NB4 (cell line): ENCODE measurements at regions not wholly inside any gene's neighbourhood (a gene's known extent, or its start where the extent isn't known, plus 50 kb on each side); places are given as distances from the start of the nearest gene placed in this dataset.

Source experiments
- MYC ChIP-seq: IDR thresholded peaks from 2 replicates; pipeline ENCODE4 v1.6.1; 2011; ENCODE audit warnings: low read depth, low read length
- POLR2A ChIP-seq: IDR thresholded peaks from 2 replicates; pipeline ENCODE4 v1.6.1; 2011; ENCODE audit warnings: mild to moderate bottlenecking; ENCODE audit not compliant: insufficient read length; ENCODE audit errors: extremely low read depth
- TF ChIP-seq, protein P1 (sequence below): IDR thresholded peaks from one replicate; pipeline ENCODE4 v1.5.1; 2012; ENCODE audit warnings: low read depth, low read length

DNA sequence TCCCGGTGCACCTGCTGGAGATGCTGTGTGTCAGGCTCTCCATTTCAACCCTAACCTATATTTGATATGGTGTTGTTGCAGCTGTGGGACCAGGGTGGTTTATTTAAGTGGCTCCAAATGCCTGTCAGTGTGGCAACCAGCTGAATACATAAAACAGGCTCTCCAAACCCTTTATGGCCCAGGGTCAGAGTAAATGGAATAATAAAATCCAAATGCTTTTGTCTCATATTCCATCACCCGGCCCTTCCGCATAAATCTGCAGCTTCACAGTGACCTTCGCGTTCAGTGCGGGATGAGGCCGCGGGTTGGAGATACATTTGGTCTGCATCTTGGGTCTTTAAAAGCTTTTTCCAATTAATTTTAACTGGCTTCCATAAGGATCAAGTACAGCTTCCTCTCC, 382.1 kb upstream of the NR2F2 start:
- TF ChIP-seq POLR2A = no peak
- TF ChIP-seq, protein P1, sequence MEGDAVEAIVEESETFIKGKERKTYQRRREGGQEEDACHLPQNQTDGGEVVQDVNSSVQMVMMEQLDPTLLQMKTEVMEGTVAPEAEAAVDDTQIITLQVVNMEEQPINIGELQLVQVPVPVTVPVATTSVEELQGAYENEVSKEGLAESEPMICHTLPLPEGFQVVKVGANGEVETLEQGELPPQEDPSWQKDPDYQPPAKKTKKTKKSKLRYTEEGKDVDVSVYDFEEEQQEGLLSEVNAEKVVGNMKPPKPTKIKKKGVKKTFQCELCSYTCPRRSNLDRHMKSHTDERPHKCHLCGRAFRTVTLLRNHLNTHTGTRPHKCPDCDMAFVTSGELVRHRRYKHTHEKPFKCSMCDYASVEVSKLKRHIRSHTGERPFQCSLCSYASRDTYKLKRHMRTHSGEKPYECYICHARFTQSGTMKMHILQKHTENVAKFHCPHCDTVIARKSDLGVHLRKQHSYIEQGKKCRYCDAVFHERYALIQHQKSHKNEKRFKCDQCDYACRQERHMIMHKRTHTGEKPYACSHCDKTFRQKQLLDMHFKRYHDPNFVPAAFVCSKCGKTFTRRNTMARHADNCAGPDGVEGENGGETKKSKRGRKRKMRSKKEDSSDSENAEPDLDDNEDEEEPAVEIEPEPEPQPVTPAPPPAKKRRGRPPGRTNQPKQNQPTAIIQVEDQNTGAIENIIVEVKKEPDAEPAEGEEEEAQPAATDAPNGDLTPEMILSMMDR = no peak
- no peak for TF ChIP-seq MYC
